ENCODE measurements at regions not wholly inside any gene's neighbourhood (a gene's known extent, or its start where the extent isn't known, plus 50 kb on each side); places are given as distances from the start of the nearest gene placed in this dataset.
"Not testable (repeated sequence)": the region's sequence is repeated elsewhere in the genome, so short reads cannot be mapped to it uniquely, and the experiment has no call there.

DNA sequence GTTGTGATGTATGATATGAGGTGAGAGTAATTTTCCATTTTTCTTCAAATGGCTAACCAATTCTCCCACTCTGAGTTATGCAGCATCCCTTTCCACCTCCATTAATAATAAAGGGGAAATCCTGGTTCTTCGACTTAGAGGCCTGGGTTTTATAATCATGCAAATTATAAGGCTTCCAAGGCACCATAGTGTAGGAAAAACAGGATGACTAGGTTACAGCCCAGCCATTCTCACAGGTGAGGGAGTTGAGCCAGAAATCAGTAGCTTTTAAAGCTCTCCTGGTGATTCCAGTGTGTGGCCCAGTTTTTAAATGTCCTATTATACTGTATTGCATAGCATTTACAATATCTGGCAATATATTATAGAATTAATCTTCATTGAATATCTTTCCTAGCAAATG is 203.1 kb downstream of the ARHGEF9 start:
- Mint-ChIP-seq H3K27me3 (no peaks in the 10 kb centered on the region), H3K4me1 (peaks cover 0 to 2% (median 0%) of the 10 kb centered on the region in 4 donors), H3K36me3 (no peaks in the 10 kb centered on the region), H3K9me3 (no peaks in the 10 kb centered on the region), H3K27ac (no peak overlapping the region), H3K4me3 (no peak overlapping the region)
- Histone ChIP-seq H3K4me3 (ENCODE audit: low read depth, low read length) (no peak overlapping the region), H3K27me3 (ENCODE audit: control insufficient read depth, insufficient read depth, low read length) (no peaks in the 10 kb centered on the region), H3K4me1 (ENCODE audit: control insufficient read depth, insufficient read depth, low read length, poor library complexity, severe bottlenecking) (no peaks in the 10 kb centered on the region), H3K9me3 (ENCODE audit: control insufficient read depth in 2 of 2, low read length in 2 of 2) (no peaks in the 10 kb centered on the region), H3K36me3 (ENCODE audit: control insufficient read depth, insufficient read depth, low read length) (no peaks in the 10 kb centered on the region), H3K27ac (ENCODE audit: insufficient read depth, low read length, poor library complexity, severe bottlenecking) (no peak overlapping the region)
- DNase-seq (no peak), ATAC-seq (ENCODE audit: low read depth in 2 of 2) (no peak)

DNA sequence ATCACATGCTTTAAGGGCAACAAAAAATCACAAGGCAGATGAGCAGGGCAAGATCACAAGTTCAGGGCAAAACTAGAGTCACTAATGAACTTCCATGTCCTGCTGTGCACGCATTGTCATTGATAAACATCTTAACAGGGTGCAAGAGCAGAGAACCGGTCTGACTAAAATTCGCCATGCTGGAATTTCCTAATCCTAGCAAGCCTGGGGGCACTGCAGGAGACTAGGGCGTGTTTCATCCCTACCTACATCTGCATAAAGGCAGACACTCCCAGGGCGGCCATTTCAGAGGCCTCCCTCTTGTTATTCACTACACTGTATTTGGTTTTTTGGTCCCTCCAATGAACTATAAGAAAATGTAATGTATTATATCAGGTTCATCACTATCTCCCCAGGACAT is 203.6 kb downstream of the ARHGEF9 start:
- no peak for ATAC-seq (ENCODE audit: low read depth in 2 of 2)
- Histone ChIP-seq H3K9me3 (ENCODE audit: control insufficient read depth in 2 of 2, low read length in 2 of 2) (no peaks in the 10 kb centered on the region), H3K4me3 (ENCODE audit: low read depth, low read length) (no peak overlapping the region), H3K4me1 (ENCODE audit: control insufficient read depth, insufficient read depth, low read length, poor library complexity, severe bottlenecking) (no peaks in the 10 kb centered on the region), H3K27me3 (ENCODE audit: control insufficient read depth, insufficient read depth, low read length) (no peaks in the 10 kb centered on the region), H3K36me3 (ENCODE audit: control insufficient read depth, insufficient read depth, low read length) (no peaks in the 10 kb centered on the region), H3K27ac (ENCODE audit: insufficient read depth, low read length, poor library complexity, severe bottlenecking) (no peak overlapping the region)
- Mint-ChIP-seq H3K4me1 (peaks cover 0 to 2% (median 0%) of the 10 kb centered on the region in 4 donors), H3K36me3 (no peaks in the 10 kb centered on the region), H3K27ac (no peak overlapping the region), H3K9me3 (no peaks in the 10 kb centered on the region), H3K4me3 (no peak overlapping the region), H3K27me3 (no peaks in the 10 kb centered on the region)
- DNase-seq: no peak

- H3K4me1 ChIP-seq (ENCODE audit: control insufficient read depth, insufficient read depth, low read length, poor library complexity, severe bottlenecking): no peaks in the 10 kb centered on the region
- H3K4me3 Mint-ChIP-seq: no peak overlapping the region
- H3K27ac ChIP-seq (ENCODE audit: insufficient read depth, low read length, poor library complexity, severe bottlenecking): no peak overlapping the region
- no peaks in the 10 kb centered on the region for H3K9me3 ChIP-seq (ENCODE audit: control insufficient read depth in 2 of 2, low read length in 2 of 2)
- no peak for ATAC-seq (ENCODE audit: low read depth in 2 of 2)
- no peak overlapping the region for H3K4me3 ChIP-seq (ENCODE audit: low read depth, low read length)
- no peaks in the 10 kb centered on the region for H3K36me3 Mint-ChIP-seq
- peaks cover 0 to 2% (median 0%) of the 10 kb centered on the region in 4 donors for H3K4me1 Mint-ChIP-seq
- no peaks in the 10 kb centered on the region for H3K36me3 ChIP-seq (ENCODE audit: control insufficient read depth, insufficient read depth, low read length)
- DNase-seq: no peak
- H3K27me3 Mint-ChIP-seq: no peaks in the 10 kb centered on the region
- H3K9me3 Mint-ChIP-seq: peaks cover 0 to 9% (median 0%) of the 10 kb centered on the region in 7 donors
- H3K27me3 ChIP-seq (ENCODE audit: control insufficient read depth, insufficient read depth, low read length): no peaks in the 10 kb centered on the region
- no peak overlapping the region for H3K27ac Mint-ChIP-seq
Measured at GRCh38 chrX:63576533-63576932, 208.5 kb downstream of the ARHGEF9 start.

DNA sequence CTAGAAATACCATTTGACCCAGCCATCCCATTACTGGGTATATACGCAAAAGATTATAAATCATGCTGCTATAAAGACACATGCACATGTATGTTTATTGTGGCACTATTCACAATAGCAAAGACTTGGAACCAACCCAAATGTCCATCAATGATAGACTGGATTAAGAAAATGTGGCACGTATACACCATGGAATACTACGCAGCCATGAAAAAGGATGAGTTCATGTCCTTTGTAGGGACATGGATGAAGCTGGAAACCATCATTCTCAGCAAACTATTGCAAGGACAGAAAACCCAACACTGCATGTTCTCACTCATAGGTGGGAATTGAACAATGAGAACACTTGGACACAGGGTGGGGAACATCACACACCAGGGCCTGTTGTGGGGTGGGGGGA is 209.3 kb downstream of the ARHGEF9 start:
- H3K4me1 Mint-ChIP-seq; H3K9me3 Mint-ChIP-seq; ATAC-seq (ENCODE audit: low read depth in 2 of 2); H3K27ac Mint-ChIP-seq; H3K36me3 ChIP-seq (ENCODE audit: control insufficient read depth, insufficient read depth, low read length); H3K27ac ChIP-seq (ENCODE audit: insufficient read depth, low read length, poor library complexity, severe bottlenecking); H3K36me3 Mint-ChIP-seq; DNase-seq; H3K27me3 ChIP-seq (ENCODE audit: control insufficient read depth, insufficient read depth, low read length); H3K4me1 ChIP-seq (ENCODE audit: control insufficient read depth, insufficient read depth, low read length, poor library complexity, severe bottlenecking); H3K9me3 ChIP-seq (ENCODE audit: control insufficient read depth in 2 of 2, low read length in 2 of 2); H3K4me3 ChIP-seq (ENCODE audit: low read depth, low read length); H3K27me3 Mint-ChIP-seq; H3K4me3 Mint-ChIP-seq: not testable (repeated sequence)

DNA sequence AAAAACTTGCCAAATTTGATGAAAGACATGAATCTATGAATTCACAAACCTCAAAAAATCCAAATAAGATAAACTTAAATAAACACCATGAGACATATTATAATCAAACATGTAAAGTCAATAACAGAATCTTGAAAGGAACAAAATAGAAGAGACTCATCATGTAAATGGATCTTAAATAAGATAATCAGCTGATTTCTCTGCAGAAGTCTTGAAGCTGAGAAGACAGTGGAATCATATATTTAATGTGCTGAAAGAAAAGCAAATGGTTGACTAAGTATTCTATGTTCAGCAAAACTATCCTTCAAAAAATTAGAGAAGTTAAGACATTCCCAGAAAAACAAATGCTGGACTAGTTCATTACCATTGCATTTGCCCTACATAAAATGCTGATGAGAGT is 215.7 kb upstream of the SPIN4 start:
- Mint-ChIP-seq H3K36me3 (no peaks in the 10 kb centered on the region), H3K4me3 (no peak overlapping the region), H3K4me1 (peaks cover 0 to 3% (median under 1%) of the 10 kb centered on the region in 4 donors), H3K27me3 (no peaks in the 10 kb centered on the region), H3K27ac (no peak overlapping the region), H3K9me3 (peaks cover 0 to 2% (median 0%) of the 10 kb centered on the region in 7 donors)
- no peak for DNase-seq
- Histone ChIP-seq H3K4me1 (ENCODE audit: control insufficient read depth, insufficient read depth, low read length, poor library complexity, severe bottlenecking) (peaks cover 3% of the 10 kb centered on the region), H3K4me3 (ENCODE audit: low read depth, low read length) (no peak overlapping the region), H3K27ac (ENCODE audit: insufficient read depth, low read length, poor library complexity, severe bottlenecking) (no peak overlapping the region), H3K27me3 (ENCODE audit: control insufficient read depth, insufficient read depth, low read length) (peaks cover 6% of the 10 kb centered on the region), H3K9me3 (ENCODE audit: control insufficient read depth in 2 of 2, low read length in 2 of 2) (peaks cover 0 to 4% of the 10 kb centered on the region in 2 experiments), H3K36me3 (ENCODE audit: control insufficient read depth, insufficient read depth, low read length) (no peaks in the 10 kb centered on the region)
- no peak for ATAC-seq (ENCODE audit: low read depth in 2 of 2)

GRCh38 chrX:63561425-63561824 is 210.3 kb upstream of the SPIN4 start:
- peak overlapping the region in 2 of 3 donors; percentile 42 to 96 for H3K27ac Mint-ChIP-seq
- H3K36me3 Mint-ChIP-seq: peaks cover 10% of the 10 kb centered on the region
- H3K4me1 ChIP-seq (ENCODE audit: control insufficient read depth, insufficient read depth, low read length, poor library complexity, severe bottlenecking): peaks cover 9% of the 10 kb centered on the region
- DNase-seq (no peak), ATAC-seq (ENCODE audit: low read depth in 2 of 2) (no peak)
- H3K9me3 Mint-ChIP-seq: peaks cover 0 to 10% (median 0%) of the 10 kb centered on the region in 7 donors
- no peaks in the 10 kb centered on the region for H3K27me3 Mint-ChIP-seq
- H3K36me3 ChIP-seq (ENCODE audit: control insufficient read depth, insufficient read depth, low read length): no peaks in the 10 kb centered on the region
- no peaks in the 10 kb centered on the region for H3K27me3 ChIP-seq (ENCODE audit: control insufficient read depth, insufficient read depth, low read length)
- H3K4me1 Mint-ChIP-seq: peaks cover 5 to 26% (median 17%) of the 10 kb centered on the region in 4 donors
- no peak overlapping the region for H3K27ac ChIP-seq (ENCODE audit: insufficient read depth, low read length, poor library complexity, severe bottlenecking)
- peak overlapping the region; percentile 84 for H3K4me3 ChIP-seq (ENCODE audit: low read depth, low read length)
- no peaks in the 10 kb centered on the region for H3K9me3 ChIP-seq (ENCODE audit: control insufficient read depth in 2 of 2, low read length in 2 of 2)
- peak overlapping the region; percentile 93 to 98 (median 98) for H3K4me3 Mint-ChIP-seq

DNA sequence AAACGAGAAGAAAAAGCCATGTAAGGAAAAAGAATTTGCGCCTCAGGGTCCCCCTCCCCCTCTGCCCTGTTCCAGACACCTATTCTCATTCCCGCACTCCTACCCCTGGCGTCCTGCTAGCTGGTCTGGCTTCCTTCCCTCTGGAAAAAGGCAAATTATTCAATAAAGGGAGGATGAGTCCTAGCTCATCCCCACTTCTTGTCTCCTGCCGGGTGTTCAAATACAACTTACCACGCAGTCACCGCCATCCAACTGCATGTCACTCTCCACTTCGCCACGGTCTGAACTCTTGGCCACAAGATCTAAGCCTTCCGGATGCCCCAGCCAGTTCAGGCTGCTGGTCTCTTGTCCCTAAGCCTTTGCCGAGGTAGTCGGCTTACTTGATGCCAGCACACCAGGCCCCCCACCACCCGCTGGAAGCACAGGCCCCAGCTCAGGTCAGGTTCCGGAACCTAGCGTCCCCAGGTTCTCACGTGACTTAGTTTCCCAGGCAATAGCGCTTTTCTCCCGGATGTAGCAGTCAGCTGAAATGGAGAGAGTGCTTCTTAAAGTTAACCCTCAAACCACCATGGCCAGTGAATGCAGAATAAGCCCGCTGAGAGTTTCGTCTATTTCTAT is 209.6 kb upstream of the SPIN4 start:
- Mint-ChIP-seq H3K27me3 (no peaks in the 10 kb centered on the region), H3K4me3 (peak overlapping the region; percentile 93 to 98 (median 98)), H3K9me3 (peaks cover 0 to 12% (median 0%) of the 10 kb centered on the region in 7 donors), H3K4me1 (peaks cover 5 to 26% (median 17%) of the 10 kb centered on the region in 4 donors), H3K27ac (peak overlapping the region; percentile 86 to 98 (median 96)), H3K36me3 (peaks cover 10% of the 10 kb centered on the region)
- DNase-seq (peak; percentile 15 to 79 (median 58)), ATAC-seq (ENCODE audit: low read depth in 2 of 2) (peak; percentile 81 to 82)
- Histone ChIP-seq H3K4me3 (ENCODE audit: low read depth, low read length) (peak overlapping the region; percentile 84), H3K27ac (ENCODE audit: insufficient read depth, low read length, poor library complexity, severe bottlenecking) (no peak overlapping the region), H3K4me1 (ENCODE audit: control insufficient read depth, insufficient read depth, low read length, poor library complexity, severe bottlenecking) (peaks cover 9% of the 10 kb centered on the region), H3K36me3 (ENCODE audit: control insufficient read depth, insufficient read depth, low read length) (no peaks in the 10 kb centered on the region), H3K27me3 (ENCODE audit: control insufficient read depth, insufficient read depth, low read length) (no peaks in the 10 kb centered on the region), H3K9me3 (ENCODE audit: control insufficient read depth in 2 of 2, low read length in 2 of 2) (no peaks in the 10 kb centered on the region)

DNA sequence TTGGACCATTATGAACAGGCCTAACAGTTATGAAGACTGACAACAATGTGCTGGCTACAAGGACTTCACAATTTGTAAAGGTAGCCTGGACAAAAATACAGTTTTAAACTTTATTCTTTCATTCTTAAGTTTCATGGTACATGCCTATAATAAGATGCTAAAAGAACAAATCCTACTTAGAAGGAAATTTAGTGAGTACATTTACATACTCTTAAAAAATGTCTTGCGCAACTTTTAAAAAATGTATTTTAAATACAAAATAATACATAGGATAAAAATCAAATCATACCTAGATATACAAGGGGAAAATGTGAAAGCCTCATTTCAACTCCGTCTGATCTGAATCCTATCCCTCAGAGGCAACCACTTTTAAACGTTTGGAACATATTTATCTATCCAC is 200.7 kb upstream of the SPIN4 start:
- Histone ChIP-seq H3K9me3 (ENCODE audit: control insufficient read depth in 2 of 2, low read length in 2 of 2) (peaks cover 0 to 25% of the 10 kb centered on the region in 2 experiments), H3K4me3 (ENCODE audit: low read depth, low read length) (no peak overlapping the region), H3K27ac (ENCODE audit: insufficient read depth, low read length, poor library complexity, severe bottlenecking) (no peak overlapping the region), H3K27me3 (ENCODE audit: control insufficient read depth, insufficient read depth, low read length) (no peaks in the 10 kb centered on the region), H3K4me1 (ENCODE audit: control insufficient read depth, insufficient read depth, low read length, poor library complexity, severe bottlenecking) (no peaks in the 10 kb centered on the region), H3K36me3 (ENCODE audit: control insufficient read depth, insufficient read depth, low read length) (no peaks in the 10 kb centered on the region)
- peaks cover 0 to 16% (median 4%) of the 10 kb centered on the region in 7 donors for H3K9me3 Mint-ChIP-seq
- no peaks in the 10 kb centered on the region for H3K27me3 Mint-ChIP-seq
- no peak overlapping the region for H3K27ac Mint-ChIP-seq
- H3K4me3 Mint-ChIP-seq: no peak overlapping the region
- DNase-seq: no peak
- H3K4me1 Mint-ChIP-seq: peaks cover 0 to 2% (median under 1%) of the 10 kb centered on the region in 4 donors
- H3K36me3 Mint-ChIP-seq: peaks cover 4% of the 10 kb centered on the region
- ATAC-seq (ENCODE audit: low read depth in 2 of 2): no peak
